ENCODE measurements at regions not wholly inside any gene's neighbourhood (a gene's known extent, or its start where the extent isn't known, plus 50 kb on each side); places are given as distances from the start of the nearest gene placed in this dataset.

DNA sequence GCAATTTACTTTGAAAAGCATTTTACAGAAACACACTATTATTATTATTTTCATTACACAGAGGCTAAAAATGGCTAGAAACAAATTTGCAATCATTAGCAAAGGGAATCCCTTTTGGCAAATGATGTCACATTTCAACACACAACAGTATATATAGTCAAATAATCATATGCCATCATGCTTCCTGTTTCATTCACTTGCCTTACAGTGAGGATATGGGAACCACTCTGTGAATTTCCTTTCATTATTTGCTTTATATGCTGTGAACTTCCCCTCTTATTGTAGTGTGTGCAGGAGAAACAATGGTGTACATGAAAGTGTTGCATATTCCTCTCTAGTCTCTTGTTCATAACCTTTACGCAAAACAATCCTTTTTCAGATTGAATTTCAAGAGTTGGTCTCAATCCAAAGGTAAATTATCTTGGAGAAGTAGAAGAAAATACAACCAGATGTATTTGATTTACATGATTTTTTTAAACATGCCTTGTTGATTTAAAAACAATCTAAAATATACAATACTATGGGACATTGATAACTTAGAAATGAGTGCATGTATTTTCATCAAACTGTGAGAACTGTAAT is 657.3 kb downstream of the EFNB2 start:
- Histone ChIP-seq H4K20me1 (replicated peaks in 1 of 2; ENCODE audit: control insufficient read depth in 1 of 2, insufficient read depth in 2 of 2, low read length in 2 of 2) (no peaks in the 10 kb centered on the region), H3K79me1 (ENCODE audit: low read depth, low read length) (no peaks in the 10 kb centered on the region), H4K5ac (ENCODE audit: insufficient read length, low read depth, low read length) (no peak overlapping the region), H2BK15ac (ENCODE audit: low read length) (no peak overlapping the region), H3K36me3 (ENCODE audit: control insufficient read depth in 2 of 4, insufficient read depth in 4 of 4, low read length in 3 of 4) (no peaks in the 10 kb centered on the region), H3K79me2 (ENCODE audit: control insufficient read depth in 1 of 2, insufficient read depth in 2 of 2, low read length in 2 of 2) (no peaks in the 10 kb centered on the region), H3K4me2 (ENCODE audit: insufficient read depth in 1 of 2, low read depth in 2 of 2, low read length in 2 of 2) (no peak overlapping the region), H3K27me3 (replicated peaks in 1 of 4; ENCODE audit: control insufficient read depth in 3 of 4, extremely low read depth in 1 of 4, insufficient read depth in 3 of 4, low read length in 3 of 4) (no peaks in the 10 kb centered on the region), H3K27ac (ENCODE audit: low read depth, low read length) (no peak overlapping the region), H2AK5ac (ENCODE audit: low read depth, low read length) (no peak overlapping the region), H3K4me3 (ENCODE audit: extremely low read depth in 1 of 4, insufficient read depth in 2 of 4, low read depth in 3 of 4, low read length in 4 of 4) (no peak overlapping the region), H3K9me3 (ENCODE audit: insufficient read depth in 2 of 2, low read depth in 1 of 2, low read length in 1 of 2) (no peaks in the 10 kb centered on the region), H2BK20ac (ENCODE audit: low read length) (no peak overlapping the region), H3K18ac (ENCODE audit: extremely low read depth, low read length) (no peak overlapping the region), H3K23me2 (ENCODE audit: low read depth, low read length) (no peaks in the 10 kb centered on the region), H2AFZ (ENCODE audit: low read length) (no peak overlapping the region), H2BK12ac (ENCODE audit: low read depth, low read length) (no peak overlapping the region), H3K56ac (replicated peaks; ENCODE audit: insufficient read length, low read depth, low read length) (no peak overlapping the region), H3K4me1 (replicated peaks in 1 of 4; ENCODE audit: control insufficient read depth in 3 of 4, insufficient read depth in 4 of 4, low read length in 3 of 4) (no peaks in the 10 kb centered on the region), H4K8ac (ENCODE audit: extremely low read depth, insufficient read depth, low read length) (no peak overlapping the region), H3K23ac (ENCODE audit: insufficient read length) (no peak overlapping the region), H2BK5ac (ENCODE audit: low read depth, low read length) (no peak overlapping the region), H4K91ac (replicated peaks; ENCODE audit: insufficient read length, low read length) (no peak overlapping the region), H3K4ac (replicated peaks; ENCODE audit: insufficient read length, low read depth, low read length) (no peak overlapping the region), H3K14ac (ENCODE audit: insufficient read length) (no peak overlapping the region), H3K9ac (replicated peaks in 1 of 4; ENCODE audit: extremely low read depth in 1 of 4, low read depth in 3 of 4, low read length in 3 of 4) (no peak overlapping the region), H2BK120ac (replicated peaks; ENCODE audit: low read depth, low read length) (no peak overlapping the region)
- ChIA-PET CTCF (ENCODE audit: partially characterized antibody) (no interaction called here), POLR2A (ENCODE audit: partially characterized antibody) (no interaction called here)
- DNase-seq (ENCODE audit: low read depth in 1 of 2, low spot score in 2 of 2), result no peak
- WGBS, 2 experiments (ENCODE audit: extremely low coverage in 1 of 2, insufficient coverage in 1 of 2, insufficient read length in 1 of 2, insufficient replicate concordance in 2 of 2, low coverage in 1 of 2, low lambda C conversion rate in 2 of 2, missing lambda C conversion rate in 1 of 2), result 95% methylated on average over 1 of the region's 1 CpG; no CpG with 5 or more reads in 1 of the 2 experiments
- TF ChIP-seq BCL11A (IDR thresholded peaks at IDR 0.05; ENCODE audit: low read depth in 2 of 2, low read length in 2 of 2), result no peak
- no peak for TF ChIP-seq SP4 (IDR thresholded peaks at IDR 0.05; ENCODE audit: low read length)
- TF ChIP-seq JUND (IDR thresholded peaks at IDR 0.05; ENCODE audit: low read length), result no peak
- TF ChIP-seq, protein P1, sequence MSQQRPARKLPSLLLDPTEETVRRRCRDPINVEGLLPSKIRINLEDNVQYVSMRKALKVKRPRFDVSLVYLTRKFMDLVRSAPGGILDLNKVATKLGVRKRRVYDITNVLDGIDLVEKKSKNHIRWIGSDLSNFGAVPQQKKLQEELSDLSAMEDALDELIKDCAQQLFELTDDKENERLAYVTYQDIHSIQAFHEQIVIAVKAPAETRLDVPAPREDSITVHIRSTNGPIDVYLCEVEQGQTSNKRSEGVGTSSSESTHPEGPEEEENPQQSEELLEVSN (IDR thresholded peaks at IDR 0.05), result no peak
- no peak for TF ChIP-seq RFX5 (IDR thresholded peaks at IDR 0.05; ENCODE audit: borderline replicate concordance, low read depth, low read length)
- no peak for TF ChIP-seq SP1 (IDR thresholded peaks at IDR 0.05; ENCODE audit: low read depth, low read length)
- TF ChIP-seq KDM1A (IDR thresholded peaks at IDR 0.05; ENCODE audit: borderline replicate concordance, low read length), result no peak
- TF ChIP-seq SIRT6 (IDR thresholded peaks at IDR 0.05; ENCODE audit: low read length), result no peak
- FAIRE-seq, result no peak
